SK-N-DZ (cell line): ENCODE measurements at regions not wholly inside any gene's neighbourhood (a gene's known extent, or its start where the extent isn't known, plus 50 kb on each side); places are given as distances from the start of the nearest gene placed in this dataset.
A peak's percentile ranks its signal among the peaks of the same experiment; 100 is the strongest.

Source experiments
- DNase-seq: peaks from one replicate; pipeline ENCODE4 v3.0.0-alpha.2; 2015; ENCODE audit warnings: low spot score

GRCh38 chr3:182255158-182255557 is 538.1 kb upstream of the ATP11B start:
- no peak for DNase-seq

GRCh38 chr3:182257361-182257760 is 535.9 kb upstream of the ATP11B start:
- DNase-seq = no peak

DNA sequence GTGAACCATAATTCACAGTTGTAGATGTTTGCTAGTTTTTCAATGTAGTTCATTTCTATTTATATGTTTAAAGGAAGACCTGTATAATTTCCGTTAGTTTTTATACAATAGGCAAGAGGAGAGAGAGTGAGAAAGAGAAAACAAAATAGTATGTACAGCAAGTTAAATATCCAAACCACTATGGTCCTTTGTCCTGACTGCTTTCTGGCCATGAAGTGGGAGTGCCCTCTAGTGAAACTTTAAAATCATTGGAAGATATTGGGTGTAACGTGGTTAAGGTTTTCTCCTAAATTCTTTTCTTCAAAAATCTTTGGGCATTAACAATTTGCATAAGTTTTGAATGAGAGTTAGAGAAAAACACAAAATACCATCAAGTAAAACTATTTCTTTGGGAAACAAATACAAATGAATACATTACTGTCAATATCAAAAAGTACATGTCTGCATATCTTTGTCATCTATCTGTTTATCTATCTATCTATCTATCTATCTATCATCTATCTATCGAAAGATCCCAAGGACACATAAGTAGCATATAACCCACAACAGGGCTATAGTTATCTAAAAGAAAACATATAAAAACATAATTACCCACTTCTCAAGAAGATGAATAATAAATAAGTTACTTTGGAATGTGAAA is 534.6 kb upstream of the ATP11B start:
- DNase-seq = peak; percentile 16

DNA sequence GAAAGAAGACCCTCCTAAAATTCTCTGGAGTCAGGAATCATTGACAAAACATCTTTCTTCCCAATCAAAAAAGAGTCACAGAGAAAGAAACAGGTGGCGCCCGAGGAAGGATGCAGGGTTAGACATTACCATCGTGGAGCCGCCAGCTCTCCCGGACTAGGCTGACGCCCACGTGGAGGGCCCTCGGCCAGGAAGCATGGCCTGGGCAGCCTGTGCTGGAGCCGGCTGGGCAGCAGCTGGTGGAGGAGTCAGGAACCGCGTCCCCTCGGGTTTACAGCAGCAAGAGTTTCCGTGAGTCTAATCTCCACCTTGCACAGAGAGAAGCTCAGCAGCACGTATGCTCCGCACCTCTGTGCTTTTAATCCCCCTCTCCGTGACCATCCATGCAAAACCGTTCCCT is 533.7 kb upstream of the ATP11B start:
- no peak for DNase-seq

GRCh38 chr3:182261041-182261440 is 532.3 kb upstream of the ATP11B start:
- no peak for DNase-seq

- no peak for DNase-seq
Measured at GRCh38 chr3:182268711-182269110, 524.6 kb upstream of the ATP11B start.

DNA sequence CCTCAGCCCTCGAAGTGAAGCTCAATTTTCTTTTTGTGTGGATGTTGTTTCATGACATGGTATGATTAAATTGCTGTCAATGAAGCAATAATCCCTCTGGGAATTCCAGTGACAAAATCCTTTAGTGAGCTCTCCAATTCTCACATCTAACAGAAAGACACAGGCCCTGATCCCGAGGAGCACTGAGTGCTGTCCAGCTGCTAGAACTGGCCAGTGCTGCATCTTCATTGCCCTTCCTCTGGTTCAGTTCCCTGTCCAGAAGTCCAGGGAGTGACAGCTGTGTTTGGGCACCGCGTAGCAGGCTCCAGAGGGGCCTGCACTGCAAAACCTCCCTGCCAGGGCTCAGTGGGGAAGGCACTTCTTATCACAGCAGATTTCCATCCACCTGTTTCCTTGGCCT is 516.8 kb upstream of the ATP11B start:
- no peak for DNase-seq

DNA sequence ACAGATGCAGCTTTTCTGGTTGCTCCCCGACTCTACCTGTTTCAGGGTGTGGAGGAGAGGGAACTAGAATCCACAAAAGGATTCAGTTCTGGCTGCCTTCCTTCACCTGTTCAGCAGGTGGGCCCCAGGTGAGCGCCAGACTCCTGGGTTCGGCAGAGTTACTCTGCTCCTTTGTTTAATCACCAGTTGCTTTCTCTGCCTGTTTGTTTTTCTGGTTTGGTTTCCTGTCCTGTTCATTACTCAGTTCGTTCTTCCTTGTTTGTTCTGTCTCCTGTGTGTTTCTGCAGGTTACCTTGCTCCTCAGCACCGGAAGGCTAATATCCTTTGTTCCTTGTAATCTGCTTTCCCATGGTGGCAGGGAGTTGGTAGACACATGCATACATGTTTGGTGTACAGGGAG is 508.5 kb upstream of the ATP11B start:
- DNase-seq = no peak

- DNase-seq = no peak
Measured at GRCh38 chr3:182292591-182292990, 500.7 kb upstream of the ATP11B start.

DNA sequence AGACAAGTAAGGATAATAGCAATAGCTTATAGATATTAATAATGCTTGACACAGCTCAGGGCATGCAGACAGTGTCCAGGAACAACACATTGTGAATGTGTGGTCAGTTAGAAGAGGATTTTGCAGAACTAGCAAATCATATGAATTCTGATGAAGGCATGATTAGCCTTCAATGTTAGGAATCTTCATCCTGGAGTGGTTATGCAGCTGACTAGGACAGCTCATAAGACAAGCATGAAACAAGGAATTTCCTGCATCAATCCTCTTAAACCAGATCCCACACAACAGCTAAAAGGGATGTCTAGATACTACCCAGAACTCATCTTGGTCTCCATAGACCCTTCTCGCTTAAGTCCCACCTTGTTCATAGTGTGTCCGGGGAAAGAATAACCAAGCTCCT is 499.0 kb upstream of the ATP11B start:
- DNase-seq = no peak

DNA sequence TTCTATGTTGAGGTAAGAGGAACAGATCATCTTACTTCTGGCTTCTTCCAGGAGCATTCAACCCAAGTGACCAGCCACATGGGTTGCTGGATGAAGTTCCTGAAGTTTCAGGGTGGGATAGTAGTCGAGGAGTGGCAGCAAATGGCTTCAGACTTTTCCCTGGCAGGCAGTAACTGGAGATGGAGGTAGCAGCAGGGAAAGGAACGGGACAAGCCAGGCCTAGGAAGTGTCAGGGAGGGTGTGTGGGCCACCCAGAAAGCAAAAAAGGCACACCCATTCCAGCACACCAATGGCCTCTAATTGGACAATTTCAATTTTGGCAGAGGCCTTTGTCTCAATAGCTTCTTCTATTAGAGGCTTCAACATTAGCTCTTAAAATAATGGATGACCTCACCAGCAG is 498.6 kb upstream of the ATP11B start:
- DNase-seq = no peak

DNA sequence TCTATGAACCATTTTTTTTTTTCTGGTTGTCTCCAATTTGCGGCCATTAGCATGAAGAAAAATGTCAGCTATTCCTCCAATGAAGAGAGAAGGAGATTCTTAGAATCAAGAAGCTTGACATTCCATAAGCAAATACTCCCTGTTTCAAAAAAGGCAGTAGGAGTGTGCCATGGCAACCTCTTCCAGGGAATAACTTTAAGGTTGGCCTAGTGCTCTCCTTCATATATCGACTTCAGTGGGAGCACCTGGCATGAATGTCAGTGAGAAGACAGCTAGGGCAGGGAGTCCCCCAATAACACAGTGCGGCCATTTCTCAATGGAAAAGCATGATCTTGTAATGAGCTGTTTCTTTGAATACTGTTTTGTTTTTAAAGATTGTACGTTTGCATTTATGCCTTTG is 493.0 kb upstream of the ATP11B start:
- DNase-seq = no peak

DNA sequence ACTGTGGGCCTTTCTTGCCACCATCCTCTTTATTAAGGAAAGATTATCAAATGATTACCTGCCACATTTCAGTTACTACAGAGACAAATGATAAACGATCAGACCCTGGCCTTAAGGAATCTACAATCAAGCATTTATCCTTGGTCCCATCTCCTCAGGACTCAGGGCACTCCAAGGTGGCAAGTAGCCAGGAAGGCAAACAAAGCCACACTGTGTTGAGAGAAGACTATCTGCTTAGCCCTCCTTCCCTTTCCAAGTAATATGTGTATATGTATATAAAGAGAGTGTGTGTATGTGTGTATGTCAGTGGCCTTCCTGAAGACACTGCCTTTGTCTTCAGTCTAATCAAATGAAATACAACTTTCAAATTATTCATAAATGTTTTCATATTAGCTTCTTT is 490.1 kb upstream of the ATP11B start:
- DNase-seq = no peak

- no peak for DNase-seq
Measured at GRCh38 chr3:182305881-182306665, 487.2 kb upstream of the ATP11B start.

GRCh38 chr3:182308328-182308727 is 485.0 kb upstream of the ATP11B start:
- no peak for DNase-seq

DNA sequence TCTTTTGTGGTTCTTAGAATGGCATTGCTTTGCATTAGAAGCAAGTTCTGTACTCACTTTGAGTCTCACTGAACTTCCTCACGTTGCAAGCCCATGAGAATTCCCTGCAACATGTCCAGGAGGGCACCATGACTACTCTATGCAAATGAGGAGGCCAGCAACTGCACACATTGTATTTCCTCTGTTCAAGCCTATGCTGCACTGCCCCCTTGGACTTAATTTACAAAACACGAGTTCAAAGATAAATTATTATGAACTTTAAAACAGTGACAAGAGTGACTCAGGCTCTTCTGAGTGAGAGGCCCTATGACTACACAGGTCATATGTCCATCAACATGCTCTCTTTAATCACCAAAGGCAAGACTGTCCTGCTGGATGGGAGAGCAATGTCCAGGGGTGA is 484.2 kb upstream of the ATP11B start:
- DNase-seq = no peak

GRCh38 chr3:182315313-182315712 is 478.0 kb upstream of the ATP11B start:
- no peak for DNase-seq

DNA sequence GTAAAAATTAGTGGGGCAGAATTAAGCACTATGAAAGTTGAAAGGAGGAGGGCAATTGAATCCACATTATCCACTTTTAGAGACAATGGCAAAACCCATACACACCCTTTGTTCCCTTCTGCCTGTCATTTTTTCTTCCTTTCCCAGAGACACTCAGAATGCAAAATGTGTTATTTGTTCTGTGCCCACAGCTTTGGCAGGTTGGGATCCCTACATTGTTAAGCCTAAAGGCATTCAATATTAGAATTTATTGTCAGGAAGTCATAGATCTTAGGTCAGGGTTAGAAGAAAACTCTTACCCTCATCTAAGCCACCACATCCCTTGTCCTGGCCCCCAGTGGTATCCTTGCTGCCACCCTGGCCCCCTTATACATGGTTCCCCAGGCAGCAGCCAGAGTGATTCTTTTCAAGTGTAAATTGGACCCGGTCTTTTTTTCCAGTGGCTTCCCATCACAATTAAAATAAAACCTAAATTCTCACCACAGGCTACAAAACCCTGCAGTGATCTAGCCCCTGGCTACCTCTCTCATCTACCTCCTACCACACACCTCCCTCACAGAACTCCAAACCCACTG is 470.1 kb upstream of the ATP11B start:
- no peak for DNase-seq

DNA sequence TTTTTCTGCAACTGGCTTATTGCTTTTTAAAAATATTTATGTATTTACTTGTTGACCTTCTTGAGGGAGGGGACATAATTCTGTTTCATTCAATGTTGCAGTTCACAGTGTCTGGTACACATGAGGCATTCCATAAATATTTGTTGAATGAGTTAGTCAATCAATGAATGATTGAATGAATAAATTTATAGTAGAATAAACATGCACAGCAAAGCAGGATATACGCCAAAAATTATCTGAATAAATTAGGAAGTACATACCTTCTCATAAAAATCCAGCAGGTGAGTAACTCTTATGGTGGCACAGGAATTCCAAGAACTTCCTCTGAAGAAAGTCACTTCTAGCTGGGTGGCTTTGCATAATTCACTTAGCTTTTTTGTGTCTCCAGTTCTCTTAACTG is 469.4 kb upstream of the ATP11B start:
- no peak for DNase-seq

GRCh38 chr3:182325213-182325950 is 467.9 kb upstream of the ATP11B start:
- no peak for DNase-seq

- no peak for DNase-seq
Measured at GRCh38 chr3:182327196-182327681, 466.1 kb upstream of the ATP11B start.

DNA sequence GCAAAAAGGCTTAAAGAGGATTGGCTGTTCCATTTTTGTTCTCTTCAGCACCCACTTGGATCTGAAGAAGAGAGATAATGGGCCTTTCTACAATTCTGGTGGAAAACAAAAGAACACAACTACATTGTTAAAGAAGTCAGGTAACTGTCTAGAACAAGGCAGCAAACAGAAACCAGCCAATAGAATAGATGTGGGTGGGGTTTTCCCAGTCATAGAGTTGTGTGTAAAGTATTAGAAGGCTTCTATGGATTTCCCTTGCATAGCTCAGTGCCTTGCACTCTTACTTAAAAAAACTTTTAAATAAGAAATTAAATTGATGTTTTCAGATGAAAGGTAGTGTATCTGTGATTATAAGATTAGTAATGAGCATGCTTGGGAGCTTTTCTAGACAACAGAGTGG is 462.7 kb upstream of the ATP11B start:
- no peak for DNase-seq
